Left kidney (tissue), 1 donor: ENCODE measurements at regions not wholly inside any gene's neighbourhood (a gene's known extent, or its start where the extent isn't known, plus 50 kb on each side); places are given as distances from the start of the nearest gene placed in this dataset.

Source experiments
- DNase-seq: peaks from one replicate; pipeline ENCODE4 v3.0.0-alpha.2; 2013

- no peak for DNase-seq
These were observed 138.3 kb downstream of the FOXD2 start for GRCh38 chr1:47575855-47576757.

- DNase-seq, result no peak
These were observed 138.9 kb downstream of the FOXD2 start for GRCh38 chr1:47576758-47577115.

GRCh38 chr1:47577303-47578025 lies 139.6 kb downstream of the FOXD2 start:
- DNase-seq, result no peak

- DNase-seq, result peak; percentile 76
These were observed 140.3 kb downstream of the FOXD2 start for GRCh38 chr1:47578026-47578720.

- peak; percentile 65 for DNase-seq
These were observed 141.0 kb downstream of the FOXD2 start for GRCh38 chr1:47578721-47579419.

- DNase-seq, result no peak
These were observed 142.0 kb downstream of the FOXD2 start for GRCh38 chr1:47579809-47580208.

- DNase-seq, result no peak
These were observed 142.7 kb downstream of the FOXD2 start for GRCh38 chr1:47580451-47580995.

GRCh38 chr1:47582891-47583608 lies 145.2 kb downstream of the FOXD2 start:
- DNase-seq, result no peak

- no peak for DNase-seq
These were observed 146.4 kb downstream of the FOXD2 start for GRCh38 chr1:47584249-47584648.

GRCh38 chr1:47585141-47585902 lies 147.5 kb downstream of the FOXD2 start:
- DNase-seq, result no peak

GRCh38 chr1:47587891-47588582 lies 150.2 kb downstream of the FOXD2 start:
- DNase-seq, result no peak

- DNase-seq, result no peak
These were observed 152.8 kb downstream of the FOXD2 start for GRCh38 chr1:47590523-47591225.

GRCh38 chr1:47591801-47592200 lies 154.0 kb downstream of the FOXD2 start:
- no peak for DNase-seq

- no peak for DNase-seq
These were observed 154.6 kb downstream of the FOXD2 start for GRCh38 chr1:47592296-47593012.

GRCh38 chr1:47593013-47593568 lies 155.2 kb downstream of the FOXD2 start:
- no peak for DNase-seq

GRCh38 chr1:47593598-47594285 lies 155.9 kb downstream of the FOXD2 start:
- DNase-seq, result no peak

- no peak for DNase-seq
These were observed 156.8 kb downstream of the FOXD2 start for GRCh38 chr1:47594627-47595026.
